NCI-H1048 (cell line): ENCODE measurements at regions not wholly inside any gene's neighbourhood (a gene's known extent, or its start where the extent isn't known, plus 50 kb on each side); places are given as distances from the start of the nearest gene placed in this dataset.

ENCODE experiments used
- DNase-seq: peaks from one replicate; lab custom pipeline; 2025; lab: John Stamatoyannopoulos, UW

DNA sequence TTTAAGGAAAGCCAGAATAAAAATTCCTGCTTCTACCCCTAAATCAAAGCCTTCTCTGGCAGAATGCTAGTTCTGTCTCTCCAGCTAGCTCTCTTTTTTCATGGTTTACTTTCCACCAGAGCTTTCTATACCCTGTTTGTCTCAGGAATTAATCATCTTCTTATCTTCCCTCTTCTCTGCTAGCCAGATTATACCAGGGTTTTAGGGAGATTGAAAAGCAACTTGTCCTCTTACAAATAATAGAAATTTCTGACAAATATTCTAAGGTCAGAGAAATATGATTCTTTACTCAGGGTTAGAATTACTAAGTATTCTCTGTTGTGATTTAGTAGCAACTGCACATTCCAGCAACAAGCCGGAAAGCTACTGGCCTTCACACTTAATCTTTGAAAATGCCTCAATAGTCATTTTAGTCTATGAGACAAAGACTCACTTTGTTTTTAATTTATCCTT is 166.4 kb downstream of the TANC2 start:
- no peak for DNase-seq

- no peak for DNase-seq
Measured at GRCh38 chr17:63133491-63133890, 167.5 kb downstream of the TANC2 start.

DNA sequence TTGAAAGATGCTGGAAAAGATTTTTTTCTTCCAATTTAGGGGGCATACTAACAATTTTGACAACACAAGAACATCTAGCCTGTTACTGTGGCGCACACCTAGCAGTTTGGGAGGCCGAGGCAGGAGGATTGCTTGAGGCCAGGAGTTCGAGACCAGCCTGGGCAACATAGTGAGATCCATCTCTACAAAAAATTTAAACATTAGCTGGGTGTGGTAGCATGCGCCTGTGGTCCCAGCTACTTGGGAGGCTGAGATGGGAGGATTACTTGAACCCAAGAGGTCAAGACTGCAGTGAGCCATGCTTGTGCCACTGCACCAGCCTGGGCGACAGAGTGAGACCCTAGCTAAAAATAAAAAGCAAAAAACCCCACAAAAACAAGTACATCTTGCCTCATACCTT is 168.8 kb downstream of the TANC2 start:
- no peak for DNase-seq

GRCh38 chr17:63136369-63137012 is 170.5 kb downstream of the TANC2 start:
- DNase-seq: no peak

DNA sequence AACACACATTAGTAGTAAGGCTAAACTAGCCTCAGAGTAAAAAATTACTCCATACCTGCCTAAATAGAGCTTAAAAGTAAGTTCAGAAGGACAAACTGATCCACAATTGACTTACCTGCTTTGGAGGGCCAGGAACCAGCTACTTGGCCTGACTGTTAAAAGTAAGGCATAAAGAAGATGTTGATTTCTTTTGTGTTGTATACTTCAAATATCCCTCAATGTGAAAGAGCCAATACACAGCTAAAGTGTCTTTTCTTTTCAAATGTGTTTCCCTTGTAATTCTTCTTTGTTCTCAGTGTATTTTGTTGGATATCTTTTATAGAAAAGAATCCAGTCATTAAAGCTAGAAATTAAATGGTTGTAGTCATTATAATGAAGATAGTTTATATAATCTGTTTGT is 171.1 kb downstream of the TANC2 start:
- no peak for DNase-seq

- DNase-seq: no peak
Measured at GRCh38 chr17:63138713-63139112, 172.7 kb downstream of the TANC2 start.

DNA sequence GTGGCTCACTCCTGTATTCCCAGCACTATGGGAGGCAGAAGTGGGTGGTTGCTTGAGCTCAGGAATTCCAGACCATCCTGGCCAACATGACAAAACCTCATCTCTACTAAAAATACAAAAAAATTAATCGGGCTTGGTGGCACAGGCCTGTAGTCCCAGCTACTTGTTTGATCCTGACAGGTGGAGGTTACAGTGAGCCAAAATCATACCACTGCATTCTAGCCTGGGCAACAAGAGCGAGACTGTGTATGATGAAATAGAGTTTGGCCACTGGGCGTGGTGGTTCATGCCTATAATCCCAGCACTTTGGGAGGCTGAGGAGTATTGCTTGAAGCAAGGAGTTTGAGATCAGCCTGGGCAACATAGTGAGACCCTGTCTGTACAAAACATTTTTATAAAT is 173.3 kb downstream of the TANC2 start:
- DNase-seq: no peak

- DNase-seq: no peak
Measured at GRCh38 chr17:63140255-63140654, 174.2 kb downstream of the TANC2 start.

GRCh38 chr17:63142836-63143235 is 176.8 kb downstream of the TANC2 start:
- DNase-seq: no peak

GRCh38 chr17:63150490-63150889 is 184.5 kb downstream of the TANC2 start:
- DNase-seq: no peak

DNA sequence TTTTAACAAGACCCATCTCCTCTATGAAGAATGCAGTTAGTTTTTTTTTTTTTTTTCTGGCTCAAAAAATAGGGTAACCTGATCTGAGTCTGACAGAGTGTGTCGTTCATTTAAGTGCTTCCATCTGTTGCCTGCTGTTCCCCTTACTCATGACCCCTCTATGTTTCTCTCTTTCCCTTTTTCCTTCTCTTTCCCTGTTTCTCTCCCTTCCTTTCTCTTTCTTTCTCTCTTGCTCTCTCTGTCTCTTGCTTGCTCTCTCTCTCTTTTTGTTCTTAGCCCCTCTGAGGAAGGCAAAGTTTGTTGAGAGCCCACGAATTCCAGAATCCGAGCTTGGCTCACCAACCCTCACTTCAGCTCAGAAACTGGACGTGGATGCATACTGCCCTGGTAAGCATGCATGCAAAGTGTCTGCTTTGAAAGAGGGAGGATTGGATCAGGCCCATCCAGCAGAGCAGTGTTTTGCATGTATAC is 185.0 kb downstream of the TANC2 start:
- DNase-seq: peak; percentile 52

- DNase-seq: no peak
Measured at GRCh38 chr17:63151941-63152523, 186.0 kb downstream of the TANC2 start.

GRCh38 chr17:63153488-63153887 is 187.5 kb downstream of the TANC2 start:
- DNase-seq: no peak

DNA sequence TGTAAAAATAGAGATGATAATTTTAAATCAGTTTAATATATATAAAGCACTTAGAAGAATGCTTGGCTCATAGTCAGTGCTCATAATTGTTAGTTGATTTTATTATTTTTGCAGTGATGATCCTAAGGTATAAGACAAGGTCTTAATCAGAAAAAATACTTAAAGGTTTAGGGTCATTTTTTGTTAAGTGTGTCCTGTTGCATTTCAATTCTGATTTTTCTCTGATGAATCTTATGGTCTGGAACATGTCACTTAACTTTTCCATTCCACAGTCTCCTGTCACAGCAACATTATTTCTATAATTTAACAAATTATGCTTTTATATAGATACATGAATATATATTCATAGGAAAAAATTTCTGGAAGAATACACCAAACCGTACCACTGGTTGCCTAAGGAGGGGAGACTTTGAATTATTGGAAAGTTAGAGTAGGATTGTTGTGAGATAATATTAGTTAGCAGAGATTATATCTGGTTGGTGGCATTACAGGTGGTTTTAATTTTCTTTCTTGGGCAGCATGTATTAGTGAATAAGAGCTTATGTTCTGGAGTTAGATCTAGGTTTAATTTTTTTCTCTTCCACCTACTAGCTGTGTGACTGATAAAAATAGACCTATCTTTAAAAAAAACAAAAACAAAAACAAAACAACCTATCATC is 188.7 kb downstream of the TANC2 start:
- DNase-seq: no peak

DNA sequence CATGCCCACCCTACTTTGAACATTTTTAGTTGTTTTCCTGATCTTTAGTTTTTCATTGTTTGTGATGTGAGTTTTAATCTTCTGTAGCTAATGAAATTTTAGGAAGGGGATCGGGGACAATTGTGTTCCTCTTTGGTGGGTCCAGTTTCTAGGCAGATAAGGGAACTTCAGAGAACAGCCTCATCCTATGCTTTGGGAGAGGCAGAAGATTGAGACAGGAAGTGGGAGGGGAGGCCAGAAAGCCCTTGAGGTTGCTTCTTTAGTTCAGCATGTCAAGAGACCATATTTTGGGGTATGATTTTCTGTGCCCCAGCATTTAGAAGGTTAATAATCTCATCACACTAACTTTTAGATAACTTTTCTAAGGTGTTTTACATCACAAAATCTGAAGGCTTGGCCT is 191.0 kb downstream of the TANC2 start:
- no peak for DNase-seq

DNA sequence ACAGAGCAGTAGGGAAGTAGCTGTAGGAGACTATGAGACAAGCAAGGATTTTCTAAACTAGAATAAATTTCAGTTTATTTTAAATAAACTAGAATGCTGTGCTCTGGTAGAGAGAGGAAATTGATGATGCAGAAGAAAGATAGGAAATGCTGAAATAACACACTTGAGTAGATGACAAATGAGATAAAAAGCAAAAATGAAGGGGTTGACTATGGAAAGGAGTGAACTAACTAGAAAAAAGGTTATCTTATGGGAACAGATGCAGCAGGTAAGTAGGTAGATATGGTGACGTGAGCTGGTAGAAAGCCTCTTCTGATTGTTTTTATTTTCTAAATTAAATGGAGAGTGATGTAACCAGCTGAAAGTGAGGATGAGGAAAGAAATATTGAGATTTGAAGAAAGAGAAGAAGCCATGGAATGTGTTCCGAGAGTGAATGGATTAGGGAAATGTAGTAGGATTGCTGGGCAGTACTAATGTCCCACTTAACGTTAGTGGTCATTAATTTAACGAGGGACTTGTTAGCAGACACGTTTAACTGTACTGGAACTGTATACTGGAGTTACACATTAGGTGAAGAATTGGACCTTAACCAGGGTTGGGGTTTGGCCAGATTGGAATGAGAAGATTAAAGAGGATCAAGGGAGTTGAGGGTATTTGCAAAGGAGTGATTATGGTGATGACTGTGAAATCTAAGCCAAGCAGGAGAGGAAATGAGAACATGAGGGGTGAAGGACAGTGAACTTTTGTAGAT is 196.5 kb downstream of the TANC2 start:
- no peak for DNase-seq

DNA sequence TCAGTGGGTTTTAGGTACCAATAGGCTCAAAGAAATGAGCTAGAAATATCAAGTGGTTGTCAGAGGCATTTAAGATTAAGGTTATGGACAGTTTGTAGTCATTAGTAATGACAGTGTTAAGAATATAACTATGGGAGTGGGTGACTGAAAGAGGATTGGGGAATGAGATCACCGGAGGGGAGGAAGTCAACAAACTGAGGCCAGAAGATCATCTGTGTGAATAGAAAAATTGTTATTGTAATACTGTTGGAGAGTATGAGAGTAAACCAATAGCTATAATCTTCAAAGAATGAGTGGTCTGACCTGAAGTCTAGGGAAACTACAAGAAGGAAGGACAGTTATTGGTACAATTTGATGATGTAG is 197.1 kb downstream of the TANC2 start:
- no peak for DNase-seq

DNA sequence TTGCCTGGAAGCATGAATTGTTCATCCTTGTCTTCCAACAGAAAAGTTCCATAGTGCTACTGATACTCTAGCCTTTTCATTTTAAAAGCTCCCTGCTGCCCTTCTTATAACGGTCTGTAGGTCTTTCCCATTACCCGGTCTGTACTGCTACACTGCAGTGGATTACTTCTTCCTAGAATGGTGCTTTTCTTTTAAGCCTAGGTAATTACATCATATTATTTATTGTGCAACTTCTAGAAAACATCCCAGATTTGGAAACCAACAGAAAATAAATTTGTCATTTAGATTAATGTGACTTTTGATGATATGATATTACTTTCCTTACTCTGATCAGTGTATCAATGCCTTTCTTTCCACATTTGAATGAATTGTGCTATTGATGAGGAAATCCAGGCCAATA is 199.4 kb downstream of the TANC2 start:
- DNase-seq: no peak

DNA sequence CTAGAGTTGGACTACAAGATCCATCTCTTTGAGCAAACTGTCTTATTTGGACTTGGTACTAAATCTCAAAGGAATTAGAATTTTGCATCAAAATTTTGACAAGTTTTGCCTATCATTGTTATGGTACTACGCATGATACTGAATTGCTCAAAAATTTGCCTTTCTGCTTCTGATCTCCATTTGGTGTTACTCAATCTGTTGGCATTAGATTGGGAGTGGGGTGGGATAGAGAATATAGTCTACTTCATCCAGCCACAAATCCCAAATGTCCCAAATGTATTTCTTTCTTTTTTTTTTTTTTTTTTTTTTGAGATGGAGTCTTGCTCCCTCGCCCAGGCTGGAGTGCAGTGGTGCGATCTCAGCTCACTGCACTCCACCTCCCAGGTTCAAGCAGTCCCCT is 204.8 kb downstream of the TANC2 start:
- no peak for DNase-seq

- DNase-seq: peak; percentile 61
Measured at GRCh38 chr17:63171428-63172393, 205.7 kb downstream of the TANC2 start.

DNA sequence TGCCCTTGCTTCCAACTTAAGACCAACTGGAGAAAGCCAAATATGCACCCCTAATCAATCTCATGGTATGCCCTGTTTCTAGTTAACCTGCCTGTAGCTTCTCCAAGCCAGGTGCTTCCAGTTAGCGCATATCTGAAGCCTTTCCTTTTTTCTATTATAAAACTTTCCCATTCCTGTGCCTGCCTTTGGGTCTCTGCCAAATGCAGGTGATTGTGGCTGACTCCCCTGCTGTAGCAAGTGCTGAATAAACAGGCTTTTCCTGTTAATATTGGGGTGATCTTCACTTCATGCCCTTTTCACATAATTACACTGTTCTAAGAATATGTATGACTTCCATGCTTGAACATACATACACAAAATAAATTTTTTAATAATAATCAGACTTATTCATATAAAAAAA is 207.4 kb downstream of the TANC2 start:
- DNase-seq: no peak

- DNase-seq: no peak
Measured at GRCh38 chr17:63173903-63174302, 207.9 kb downstream of the TANC2 start.
